NCI-H128 (cell line): ENCODE measurements at regions not wholly inside any gene's neighbourhood (a gene's known extent, or its start where the extent isn't known, plus 50 kb on each side); places are given as distances from the start of the nearest gene placed in this dataset.

Source experiments
- DNase-seq: peaks from one replicate; lab custom pipeline; 2025; ENCODE audit not compliant: unreplicated experiment; lab: John Stamatoyannopoulos, UW

- DNase-seq = no peak
These were observed 781.1 kb downstream of the TUSC7 start for GRCh38 chr3:117490716-117491115.

- no peak for DNase-seq
These were observed 786.0 kb downstream of the TUSC7 start for GRCh38 chr3:117495620-117496019.

GRCh38 chr3:117499189-117499870 lies 789.8 kb downstream of the TUSC7 start:
- no peak for DNase-seq

DNA sequence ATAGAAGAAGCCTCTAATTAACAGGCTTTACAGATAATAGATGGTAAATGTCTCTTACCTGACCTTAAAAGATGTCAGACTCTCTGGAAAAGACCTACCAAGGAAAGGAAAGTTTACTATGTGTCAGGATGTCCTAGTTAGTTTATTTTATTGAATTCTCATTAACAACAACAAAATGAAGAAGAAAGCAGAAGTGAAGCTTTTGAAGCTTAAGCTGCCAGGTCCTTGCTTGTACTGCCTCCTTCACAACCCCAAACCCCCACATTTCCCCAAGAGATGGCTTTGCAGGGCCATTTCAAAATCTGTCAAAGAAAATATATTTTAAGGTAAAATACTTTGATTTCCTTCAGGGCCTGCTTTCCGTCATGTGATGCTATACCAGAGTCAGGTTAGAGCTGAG lies 798.4 kb downstream of the TUSC7 start:
- DNase-seq = no peak

GRCh38 chr3:117509858-117510257 lies 800.3 kb downstream of the TUSC7 start:
- DNase-seq = no peak

- DNase-seq = no peak
These were observed 800.8 kb downstream of the TUSC7 start for GRCh38 chr3:117510396-117510795.

GRCh38 chr3:117512975-117513374 lies 803.4 kb downstream of the TUSC7 start:
- DNase-seq = no peak

GRCh38 chr3:117515309-117515708 lies 805.7 kb downstream of the TUSC7 start:
- DNase-seq = no peak

- no peak for DNase-seq
These were observed 808.8 kb downstream of the TUSC7 start for GRCh38 chr3:117518364-117518763.

- DNase-seq = no peak
These were observed 810.2 kb downstream of the TUSC7 start for GRCh38 chr3:117519776-117520175.

DNA sequence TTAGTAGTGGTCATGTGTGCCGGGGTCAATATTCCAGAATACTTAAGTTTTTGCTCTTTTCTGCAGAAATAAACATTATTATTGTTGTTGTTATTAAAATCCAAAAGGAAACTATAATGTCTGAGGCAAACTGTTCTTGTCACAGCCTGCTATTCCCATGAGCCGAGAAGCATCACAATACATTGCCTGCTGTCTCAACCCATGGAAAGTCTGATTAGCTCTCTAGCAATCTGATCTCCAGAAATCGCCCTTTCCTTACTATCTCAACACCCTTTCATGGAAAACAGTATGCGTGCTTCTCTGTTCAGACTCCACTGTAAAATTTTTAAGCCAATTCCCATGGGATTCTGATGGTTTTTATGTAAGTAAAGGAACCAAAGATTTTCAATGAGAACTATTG lies 811.0 kb downstream of the TUSC7 start:
- DNase-seq = no peak

DNA sequence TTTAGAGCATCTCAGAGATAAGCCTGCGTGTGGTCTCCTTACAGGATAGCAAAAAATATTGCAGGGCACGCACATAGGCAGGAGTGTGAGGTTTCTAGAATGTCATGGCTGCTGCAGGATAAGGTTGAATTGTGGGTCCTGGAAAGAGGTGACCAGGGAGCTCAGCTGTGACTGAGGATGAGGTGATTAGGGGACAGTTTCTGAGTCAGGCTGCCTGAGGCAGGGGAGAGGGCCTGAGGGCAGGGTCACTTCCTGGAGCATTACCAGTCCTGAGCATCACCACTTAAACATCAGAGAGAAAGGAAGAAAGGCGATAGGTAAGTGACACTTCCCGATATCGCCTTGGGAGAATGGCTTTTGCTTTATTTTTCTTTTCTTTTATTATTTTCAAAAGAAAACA lies 813.8 kb downstream of the TUSC7 start:
- DNase-seq = no peak

DNA sequence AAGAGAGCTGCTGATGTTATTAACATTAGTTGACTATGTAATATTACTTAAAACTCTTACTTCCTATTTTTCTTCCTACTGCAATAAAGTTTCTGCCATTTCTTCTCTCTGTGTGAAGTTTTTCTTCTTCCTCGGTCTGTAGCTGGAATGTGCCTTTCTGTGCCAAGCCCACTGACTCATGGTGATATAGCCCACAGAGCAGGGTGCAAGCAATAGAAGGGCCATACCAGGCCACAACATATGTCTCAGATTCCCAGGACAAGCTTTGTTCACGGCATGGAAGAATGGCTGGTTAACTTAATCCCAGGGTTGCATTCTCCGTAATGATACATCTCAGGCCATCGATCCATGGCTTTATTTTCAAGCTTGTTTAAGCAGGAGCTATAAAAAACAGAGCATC lies 815.3 kb downstream of the TUSC7 start:
- no peak for DNase-seq

- DNase-seq = no peak
These were observed 817.0 kb downstream of the TUSC7 start for GRCh38 chr3:117526470-117527079.

DNA sequence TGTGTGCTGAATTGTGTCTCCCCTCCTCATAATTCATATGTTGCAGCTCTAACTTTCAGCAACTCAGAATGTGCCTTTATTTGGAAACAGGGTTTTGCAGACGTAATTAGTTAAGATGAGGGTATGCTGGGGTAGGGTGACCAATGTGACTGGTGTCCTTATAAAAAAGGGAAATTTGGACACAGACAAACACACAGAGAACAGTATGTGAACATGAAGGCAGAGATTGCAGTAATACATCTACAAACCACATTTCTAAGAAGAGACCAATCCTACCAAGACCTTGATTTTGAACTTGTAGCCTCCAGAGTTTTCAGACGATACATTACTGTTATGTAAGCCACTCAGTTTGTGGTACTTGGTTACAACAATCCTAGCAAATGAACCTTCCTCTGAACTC lies 817.8 kb downstream of the TUSC7 start:
- DNase-seq = no peak

- DNase-seq = no peak
These were observed 819.1 kb downstream of the TUSC7 start for GRCh38 chr3:117528688-117529087.

- no peak for DNase-seq
These were observed 821.6 kb downstream of the TUSC7 start for GRCh38 chr3:117531078-117531767.

DNA sequence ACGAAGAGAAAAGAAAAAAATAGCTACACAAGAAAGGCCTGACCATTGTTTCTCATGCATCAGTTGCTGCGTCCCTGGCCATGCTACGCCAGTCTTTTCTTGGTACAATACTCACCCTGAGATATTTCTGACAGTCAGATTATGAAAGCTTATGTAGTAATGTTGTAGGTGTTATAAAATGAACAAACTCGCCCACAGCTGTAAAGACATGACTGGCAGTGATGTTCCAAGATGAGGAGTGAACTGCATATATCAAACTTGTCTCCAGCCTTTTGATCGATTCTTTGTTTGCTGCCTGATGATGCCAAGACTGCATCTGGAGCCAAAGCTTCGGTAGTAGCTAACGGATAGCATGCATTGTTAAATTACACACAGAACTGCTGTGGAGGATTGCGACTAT lies 822.7 kb downstream of the TUSC7 start:
- no peak for DNase-seq

GRCh38 chr3:117534138-117534537 lies 824.6 kb downstream of the TUSC7 start:
- no peak for DNase-seq

DNA sequence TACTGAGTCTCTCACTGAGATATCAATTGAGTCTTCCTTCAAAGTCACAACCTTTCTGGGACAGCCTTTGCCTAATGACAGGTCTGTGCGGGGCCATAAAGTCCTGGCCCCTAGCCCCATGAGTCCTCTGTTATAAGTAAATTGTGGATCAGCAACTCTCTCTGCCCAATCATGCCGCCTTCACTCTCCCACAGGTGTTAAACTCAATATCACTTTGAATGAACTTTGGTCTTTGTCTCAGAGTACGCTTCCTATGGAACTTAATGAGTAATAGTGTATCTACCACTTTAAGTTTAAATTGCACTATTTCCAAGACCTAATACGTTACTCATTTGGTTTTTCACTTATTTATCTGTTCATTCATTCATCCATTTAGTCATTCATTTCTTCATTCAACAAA lies 826.4 kb downstream of the TUSC7 start:
- no peak for DNase-seq

DNA sequence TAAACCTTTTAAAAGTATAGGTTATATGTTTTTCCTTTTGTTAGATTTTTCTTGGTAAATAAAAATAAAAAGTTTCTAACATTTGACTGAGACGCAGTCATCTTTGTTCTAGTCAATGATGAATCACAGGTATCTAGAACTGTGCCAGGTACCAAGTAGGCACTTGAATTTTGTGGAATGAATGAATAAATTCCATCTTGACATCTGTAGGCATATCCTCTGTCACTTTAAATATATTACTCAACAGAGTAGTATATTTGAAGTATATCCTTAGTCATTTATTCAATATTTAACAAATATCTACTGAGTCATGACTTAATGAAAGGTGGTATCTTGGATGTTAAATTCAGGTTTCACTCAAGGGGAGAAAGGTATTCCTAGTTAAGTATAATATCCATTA lies 828.4 kb downstream of the TUSC7 start:
- no peak for DNase-seq

DNA sequence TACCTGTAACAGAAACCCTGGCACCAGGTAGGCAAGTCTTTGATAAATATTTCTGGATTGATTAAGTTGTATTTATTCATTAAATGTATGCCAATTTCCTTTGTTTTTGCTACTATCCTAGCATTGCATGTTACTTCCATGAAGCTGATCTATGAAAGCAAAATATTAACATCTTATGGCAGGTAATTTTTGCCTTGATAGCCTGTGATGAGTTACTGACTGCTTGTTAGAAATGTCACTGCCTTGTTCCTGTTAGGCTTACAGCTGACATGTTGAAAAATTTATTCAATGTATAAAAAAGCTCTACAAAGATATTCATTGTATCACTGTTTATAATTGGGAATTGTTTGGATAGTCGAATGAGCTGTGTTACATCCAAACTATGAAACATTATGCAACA lies 830.1 kb downstream of the TUSC7 start:
- DNase-seq = no peak
